Stimulated activated CD4-positive, alpha-beta T cell treated with anti-CD3 and anti-CD28 coated beads, Interleukin-1b, Interleukin-23, amount 100 ng/mL, for 24 hours (primary cell): ENCODE measurements at regions not wholly inside any gene's neighbourhood (a gene's known extent, or its start where the extent isn't known, plus 50 kb on each side); places are given as distances from the start of the nearest gene placed in this dataset.

Experiments used
- DNase-seq, 4 experiments: peaks; one replicate each; pipeline ENCODE4 v3.0.0-alpha.2; 2020; ENCODE audit warnings: low read depth in 4 of 4, low spot score in 1 of 4

DNA sequence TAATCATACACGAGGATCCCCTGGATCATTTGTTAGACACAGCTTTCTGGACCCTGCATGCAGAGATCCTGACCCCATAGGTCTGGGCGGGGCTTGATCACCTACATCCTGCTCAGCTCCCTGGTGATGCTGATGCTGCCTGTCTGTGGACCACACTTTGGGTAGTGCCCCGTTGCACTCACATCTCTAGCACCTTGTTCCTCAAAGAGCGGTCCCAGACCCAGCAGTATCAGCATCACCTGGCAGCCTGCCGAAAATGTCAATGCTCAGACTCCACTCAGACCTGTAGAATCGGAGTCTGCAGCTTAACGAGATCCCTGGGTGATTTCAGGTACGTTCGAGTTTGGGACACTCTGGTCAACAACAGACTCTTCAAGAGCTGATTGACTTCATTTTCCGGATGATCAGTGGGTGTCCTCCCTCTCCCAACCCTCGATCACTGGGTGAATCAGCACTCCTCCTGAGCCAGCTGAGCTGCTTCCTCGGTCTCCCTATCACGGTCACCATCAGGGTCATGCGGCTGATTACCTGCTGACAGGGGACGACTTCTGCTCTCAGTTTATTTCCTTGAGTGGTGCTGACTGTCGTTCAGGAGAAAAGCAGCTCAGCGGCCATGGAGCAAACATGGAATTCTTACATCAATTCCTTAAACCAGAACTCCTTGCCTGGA lies 150.6 kb upstream of the RAB12 start:
- no peak for DNase-seq

DNA sequence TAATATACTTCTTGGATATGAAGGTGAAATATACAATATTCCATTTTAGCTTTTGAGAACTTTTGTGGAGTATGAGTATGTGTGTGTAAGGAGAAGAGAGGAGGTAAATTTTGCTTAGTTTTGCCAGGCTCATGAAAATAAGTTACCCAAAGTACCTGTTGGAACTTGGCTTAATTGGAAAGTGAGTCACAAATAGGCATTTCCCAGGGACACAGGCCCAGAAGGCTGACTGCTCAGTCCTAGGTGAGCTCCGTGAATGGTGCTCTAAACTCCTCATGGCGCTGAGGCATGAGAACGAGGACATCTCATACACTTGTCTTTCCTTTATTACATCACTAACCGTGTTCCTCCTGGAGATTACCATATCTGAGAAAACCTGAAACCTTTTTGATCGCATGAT lies 148.5 kb upstream of the RAB12 start:
- DNase-seq = no peak

- no peak for DNase-seq
Measured at GRCh38 chr18:8461544-8461943, 147.7 kb upstream of the RAB12 start.

GRCh38 chr18:8462651-8463185 lies 146.5 kb upstream of the RAB12 start:
- no peak for DNase-seq

- DNase-seq = no peak
Measured at GRCh38 chr18:8463791-8464190, 145.4 kb upstream of the RAB12 start.

- no peak for DNase-seq
Measured at GRCh38 chr18:8468191-8468590, 141.0 kb upstream of the RAB12 start.

- DNase-seq = no peak
Measured at GRCh38 chr18:8468921-8469335, 140.3 kb upstream of the RAB12 start.

DNA sequence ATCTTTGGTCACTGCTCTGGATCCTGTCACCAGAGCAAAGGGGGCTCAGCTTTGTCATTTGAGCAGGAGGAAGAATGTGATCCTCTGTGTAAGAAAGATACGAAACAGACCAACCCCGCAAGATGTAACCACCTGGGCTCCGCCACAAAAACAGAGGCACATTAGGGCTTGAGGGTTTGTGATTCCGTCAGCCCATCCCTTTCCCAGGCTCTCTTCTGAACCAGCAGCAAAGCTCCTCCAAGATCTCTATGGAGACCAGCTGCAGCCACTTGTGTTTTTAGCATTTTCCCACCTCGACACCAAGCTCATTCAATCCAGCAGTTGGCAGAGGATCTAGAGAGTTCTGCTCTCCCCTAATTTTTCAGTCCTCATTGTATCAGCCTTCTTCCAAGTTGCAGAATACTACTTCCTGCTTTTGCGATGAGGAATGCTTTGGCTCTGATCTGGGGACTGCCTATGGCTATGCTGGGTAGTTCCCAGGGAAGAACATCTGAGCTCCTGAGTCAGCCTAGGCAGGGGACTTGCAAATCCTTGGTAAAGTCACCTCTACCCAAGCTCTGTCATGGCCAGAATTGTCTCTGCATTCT lies 139.6 kb upstream of the RAB12 start:
- DNase-seq = no peak

- DNase-seq = no peak
Measured at GRCh38 chr18:8471372-8471771, 137.9 kb upstream of the RAB12 start.

- DNase-seq = no peak
Measured at GRCh38 chr18:8474661-8475060, 134.6 kb upstream of the RAB12 start.

- no peak for DNase-seq
Measured at GRCh38 chr18:8477615-8478014, 131.6 kb upstream of the RAB12 start.

GRCh38 chr18:8478166-8478967 lies 130.9 kb upstream of the RAB12 start:
- DNase-seq = peak; percentile 21 to 42 (median 32)

DNA sequence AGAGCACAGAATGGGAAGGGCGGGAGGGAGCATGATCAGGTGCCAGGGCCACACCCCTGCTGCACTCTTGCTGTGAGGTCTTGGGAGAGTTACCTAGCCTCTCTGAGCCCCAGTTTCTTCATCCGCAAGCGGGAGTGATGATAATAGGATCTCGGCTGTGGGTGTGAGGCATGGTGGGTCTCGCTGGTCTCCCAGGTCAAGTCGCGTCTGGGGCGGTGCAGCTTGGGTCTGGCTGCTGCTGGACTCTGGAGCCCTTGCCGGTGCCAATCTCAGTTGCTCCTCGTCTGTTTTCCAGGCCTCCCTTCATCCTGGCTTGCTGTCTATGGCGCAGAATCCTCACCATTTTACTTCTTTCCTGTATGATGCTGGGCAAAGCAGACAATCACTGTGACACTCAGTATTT lies 130.3 kb upstream of the RAB12 start:
- no peak for DNase-seq

GRCh38 chr18:8479789-8480188 lies 129.4 kb upstream of the RAB12 start:
- no peak for DNase-seq

- no peak for DNase-seq
Measured at GRCh38 chr18:8480506-8481328, 128.5 kb upstream of the RAB12 start.

- no peak for DNase-seq
Measured at GRCh38 chr18:8484951-8485350, 124.3 kb upstream of the RAB12 start.

DNA sequence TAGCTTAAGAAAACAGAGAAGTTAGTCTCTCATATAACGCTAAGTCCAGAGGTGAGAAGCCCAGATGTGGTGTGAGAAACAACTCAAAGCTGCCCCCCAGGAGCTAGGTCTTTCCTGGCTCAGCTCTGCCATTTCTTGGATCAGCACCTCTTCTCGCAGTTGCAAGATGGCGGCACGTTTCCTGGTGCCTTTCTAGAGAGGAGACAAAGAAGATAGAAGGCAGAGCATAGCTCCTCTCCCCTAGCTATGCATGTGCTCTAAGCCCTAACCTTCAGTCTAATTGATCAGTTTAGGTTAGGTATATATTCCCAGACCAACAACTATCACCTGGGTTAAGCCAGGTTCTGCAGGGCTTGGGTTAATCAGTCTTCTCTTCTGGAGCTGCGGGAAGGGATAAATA lies 119.5 kb upstream of the RAB12 start:
- DNase-seq = no peak

DNA sequence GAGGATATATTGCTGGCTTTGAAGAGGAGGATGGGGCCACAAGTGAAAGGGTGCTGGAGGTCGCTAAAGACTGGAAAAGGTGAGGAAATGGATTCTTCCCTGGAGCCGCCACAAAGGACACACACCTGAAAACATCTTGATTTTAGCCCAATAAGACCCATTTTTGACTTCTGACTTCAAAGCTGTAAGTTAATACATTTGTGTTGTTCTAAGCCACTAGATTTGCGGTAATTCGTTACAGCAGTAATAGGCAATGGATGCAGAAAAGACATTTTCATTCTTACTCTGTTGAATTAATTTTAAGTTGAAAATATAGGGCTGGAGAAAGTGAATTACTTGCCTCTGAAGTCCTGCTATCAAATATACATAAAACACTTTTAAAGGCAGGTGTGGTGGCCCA lies 117.7 kb upstream of the RAB12 start:
- no peak for DNase-seq

DNA sequence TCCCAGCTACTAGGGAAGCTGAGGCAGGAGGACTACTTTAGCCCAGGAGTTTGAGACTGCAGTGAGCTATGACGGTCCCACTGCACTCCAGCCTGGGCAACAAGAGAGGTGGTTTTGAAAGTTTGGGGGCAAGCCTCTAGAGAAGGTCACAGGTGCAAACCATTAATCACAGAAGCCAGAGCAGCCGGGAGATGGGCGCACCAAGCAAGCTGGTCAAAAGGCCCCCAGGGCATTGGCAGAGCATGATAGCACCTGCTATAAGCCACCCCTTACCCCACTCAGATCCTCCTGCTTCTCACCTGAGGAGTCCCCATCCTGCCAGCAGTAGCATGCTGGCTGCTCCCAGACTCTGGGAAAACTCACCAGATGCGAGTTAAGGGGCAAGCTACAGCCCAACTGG lies 116.1 kb upstream of the RAB12 start:
- DNase-seq = no peak

DNA sequence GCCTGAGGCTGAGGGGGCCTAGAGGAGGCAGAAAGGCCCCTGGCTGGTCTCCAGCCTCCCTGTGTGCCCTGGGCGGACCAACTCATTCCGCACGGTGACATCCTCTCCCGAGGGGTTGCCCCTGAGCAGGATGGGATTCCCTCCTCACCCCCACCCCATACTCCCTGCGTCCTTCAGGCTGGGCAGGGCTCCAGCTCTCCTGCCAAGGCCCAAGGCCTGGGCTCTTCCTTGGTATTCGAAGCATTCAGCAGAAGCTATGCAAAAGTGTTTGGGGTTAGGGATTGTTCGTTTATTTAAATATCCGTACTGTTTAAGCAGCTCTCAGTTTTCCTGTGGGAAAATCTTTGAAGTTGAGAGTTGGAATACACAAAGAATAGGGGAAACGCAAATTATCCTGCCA lies 113.1 kb upstream of the RAB12 start:
- DNase-seq = no peak

- DNase-seq = no peak
Measured at GRCh38 chr18:8498905-8499304, 110.3 kb upstream of the RAB12 start.
